AG10803 (cell line): ENCODE measurements at regions not wholly inside any gene's neighbourhood (a gene's known extent, or its start where the extent isn't known, plus 50 kb on each side); places are given as distances from the start of the nearest gene placed in this dataset.

Experiments used
- DNase-seq: peaks from one replicate; pipeline ENCODE4 v3.0.0; 2010; ENCODE audit warnings: low read depth
- H3K4me3 ChIP-seq: 2 replicates; pipeline ENCODE4 v1.5.1; 2011; ENCODE audit warnings: mild to moderate bottlenecking, low read length, control low read depth
- CTCF ChIP-seq: conservative IDR thresholded peaks from 2 replicates; pipeline ENCODE4 v1.5.1; 2011; ENCODE audit warnings: mild to moderate bottlenecking, low read length, control low read depth, inconsistent platforms

- TF ChIP-seq CTCF, result no peak
- no peak for DNase-seq
- no peak overlapping the region for H3K4me3 ChIP-seq
Measured at GRCh38 chr5:17039170-17039569, 103.1 kb upstream of the MYO10 start.

- H3K4me3 ChIP-seq, result no peak overlapping the region
- DNase-seq, result peak; percentile 79
- no peak for TF ChIP-seq CTCF
Measured at GRCh38 chr5:17042041-17042440, 106.0 kb upstream of the MYO10 start.

- no peak for DNase-seq
- TF ChIP-seq CTCF, result no peak
Measured at GRCh38 chr5:17046320-17046719, 110.2 kb upstream of the MYO10 start.

GRCh38 chr5:17050236-17050635 lies 114.1 kb upstream of the MYO10 start:
- no peak overlapping the region for H3K4me3 ChIP-seq
- TF ChIP-seq CTCF, result no peak
- DNase-seq, result no peak

More at GRCh38 chr5:17046320-17046719, 110.2 kb upstream of the MYO10 start:
- no peak overlapping the region for H3K4me3 ChIP-seq

- H3K4me3 ChIP-seq, result no peak overlapping the region
- DNase-seq, result no peak
- TF ChIP-seq CTCF, result no peak
Measured at GRCh38 chr5:17054911-17055310, 118.8 kb upstream of the MYO10 start.

GRCh38 chr5:17056141-17056631 lies 120.1 kb upstream of the MYO10 start:
- DNase-seq, result no peak
- TF ChIP-seq CTCF, result no peak
- no peak overlapping the region for H3K4me3 ChIP-seq

- peak; percentile 25 for DNase-seq
- no peak overlapping the region for H3K4me3 ChIP-seq
- TF ChIP-seq CTCF, result no peak
Measured at GRCh38 chr5:17058438-17058837, 122.3 kb upstream of the MYO10 start.
